ENCODE measurements at regions not wholly inside any gene's neighbourhood (a gene's known extent, or its start where the extent isn't known, plus 50 kb on each side); places are given as distances from the start of the nearest gene placed in this dataset.
"Not testable (repeated sequence)": the region's sequence is repeated elsewhere in the genome, so short reads cannot be mapped to it uniquely, and the experiment has no call there.

GRCh38 chr12:60195483-60195882 lies 599.7 kb downstream of the SLC16A7 start:
- DNase-seq (ENCODE audit: low spot score) = no peak

GRCh38 chr12:60196366-60196765 lies 600.5 kb downstream of the SLC16A7 start:
- no peak for DNase-seq (ENCODE audit: low spot score)

GRCh38 chr12:60197589-60197988 lies 601.8 kb downstream of the SLC16A7 start:
- no peak for DNase-seq (ENCODE audit: low spot score)

GRCh38 chr12:60201891-60202290 lies 606.1 kb downstream of the SLC16A7 start:
- no peak for DNase-seq (ENCODE audit: low spot score)

GRCh38 chr12:60205500-60205899 lies 609.7 kb downstream of the SLC16A7 start:
- no peak for DNase-seq (ENCODE audit: low spot score)

- no peak for DNase-seq (ENCODE audit: low spot score)
Measured at GRCh38 chr12:60209521-60209920, 613.7 kb downstream of the SLC16A7 start.

GRCh38 chr12:60209933-60210332 lies 614.1 kb downstream of the SLC16A7 start:
- DNase-seq (ENCODE audit: low spot score) = no peak

- no peak for DNase-seq (ENCODE audit: low spot score)
Measured at GRCh38 chr12:60210756-60211155, 614.9 kb downstream of the SLC16A7 start.

- no peak for DNase-seq (ENCODE audit: low spot score)
Measured at GRCh38 chr12:60211244-60211643, 615.4 kb downstream of the SLC16A7 start.

GRCh38 chr12:60212159-60213000 lies 616.6 kb downstream of the SLC16A7 start:
- no peak for DNase-seq (ENCODE audit: low spot score)

- not testable (repeated sequence) for DNase-seq (ENCODE audit: low spot score)
Measured at GRCh38 chr12:60213272-60213671, 617.4 kb downstream of the SLC16A7 start.

- no peak for DNase-seq (ENCODE audit: low spot score)
Measured at GRCh38 chr12:60216226-60216625, 620.4 kb downstream of the SLC16A7 start.

GRCh38 chr12:60223242-60223641 lies 627.4 kb downstream of the SLC16A7 start:
- no peak for DNase-seq (ENCODE audit: low spot score)

GRCh38 chr12:60225216-60226000 lies 629.6 kb downstream of the SLC16A7 start:
- no peak for DNase-seq (ENCODE audit: low spot score)

GRCh38 chr12:60227916-60228315 lies 632.1 kb downstream of the SLC16A7 start:
- no peak for DNase-seq (ENCODE audit: low spot score)

GRCh38 chr12:60230056-60230455 lies 634.2 kb downstream of the SLC16A7 start:
- no peak for DNase-seq (ENCODE audit: low spot score)

- no peak for DNase-seq (ENCODE audit: low spot score)
Measured at GRCh38 chr12:60231303-60231702, 635.5 kb downstream of the SLC16A7 start.

- DNase-seq (ENCODE audit: low spot score) = no peak
Measured at GRCh38 chr12:60231976-60232907, 636.4 kb downstream of the SLC16A7 start.

GRCh38 chr12:60234611-60235195 lies 638.9 kb downstream of the SLC16A7 start:
- DNase-seq (ENCODE audit: low spot score) = not testable (repeated sequence)

- no peak for DNase-seq (ENCODE audit: low spot score)
Measured at GRCh38 chr12:60235261-60235660, 639.4 kb downstream of the SLC16A7 start.

- not testable (repeated sequence) for DNase-seq (ENCODE audit: low spot score)
Measured at GRCh38 chr12:60236416-60236815, 640.6 kb downstream of the SLC16A7 start.

- DNase-seq (ENCODE audit: low spot score) = no peak
Measured at GRCh38 chr12:60240891-60241290, 645.1 kb downstream of the SLC16A7 start.
